ENCODE measurements at regions not wholly inside any gene's neighbourhood (a gene's known extent, or its start where the extent isn't known, plus 50 kb on each side); places are given as distances from the start of the nearest gene placed in this dataset.

GRCh38 chr20:39338469-39339376 lies 376.6 kb downstream of the DHX35 start:
- DNase-seq, result no peak

GRCh38 chr20:39333211-39333610 lies 371.1 kb downstream of the DHX35 start:
- no peak for DNase-seq

GRCh38 chr20:39328347-39328746 lies 366.2 kb downstream of the DHX35 start:
- DNase-seq, result no peak

- no peak for DNase-seq
Observed at GRCh38 chr20:39326050-39326449, 363.9 kb downstream of the DHX35 start.

GRCh38 chr20:39318911-39319310 lies 356.8 kb downstream of the DHX35 start:
- peak in 1 of 3 experiments; percentile 8 for DNase-seq

GRCh38 chr20:39312676-39313075 lies 350.5 kb downstream of the DHX35 start:
- no peak for DNase-seq

- no peak for DNase-seq
Observed at GRCh38 chr20:39311851-39312506, 349.8 kb downstream of the DHX35 start.

- no peak for DNase-seq
Observed at GRCh38 chr20:39310363-39310995, 348.3 kb downstream of the DHX35 start.

- DNase-seq, result no peak
Observed at GRCh38 chr20:39309458-39309857, 347.3 kb downstream of the DHX35 start.

- no peak for DNase-seq
Observed at GRCh38 chr20:39302312-39302711, 340.2 kb downstream of the DHX35 start.

GRCh38 chr20:39299783-39300182 lies 337.6 kb downstream of the DHX35 start:
- no peak for DNase-seq

GRCh38 chr20:39298571-39299506 lies 336.7 kb downstream of the DHX35 start:
- no peak for DNase-seq

- no peak for DNase-seq
Observed at GRCh38 chr20:39298121-39298520, 336.0 kb downstream of the DHX35 start.

GRCh38 chr20:39295301-39295700 lies 333.2 kb downstream of the DHX35 start:
- no peak for DNase-seq

- DNase-seq, result no peak
Observed at GRCh38 chr20:39294137-39294725, 332.1 kb downstream of the DHX35 start.

GRCh38 chr20:39292193-39292736 lies 330.1 kb downstream of the DHX35 start:
- no peak for DNase-seq

GRCh38 chr20:39291301-39291700 lies 329.2 kb downstream of the DHX35 start:
- DNase-seq, result no peak

- DNase-seq, result no peak
Observed at GRCh38 chr20:39290575-39290974, 328.4 kb downstream of the DHX35 start.

GRCh38 chr20:39289831-39290230 lies 327.7 kb downstream of the DHX35 start:
- no peak for DNase-seq

- DNase-seq, result peak in 2 of 3 experiments; percentile 13 to 33
Observed at GRCh38 chr20:39289316-39289715, 327.2 kb downstream of the DHX35 start.

- DNase-seq, result no peak
Observed at GRCh38 chr20:39283464-39283863, 321.3 kb downstream of the DHX35 start.

GRCh38 chr20:39282619-39283092 lies 320.5 kb downstream of the DHX35 start:
- peak in 2 of 3 experiments; percentile 96 to 99 for DNase-seq
